ENCODE measurements at regions not wholly inside any gene's neighbourhood (a gene's known extent, or its start where the extent isn't known, plus 50 kb on each side); places are given as distances from the start of the nearest gene placed in this dataset.

- no peak for DNase-seq (ENCODE audit: low read depth)
Observed at GRCh38 chr16:60905811-60906210, 1130.4 kb downstream of the CDH8 start.

GRCh38 chr16:60902114-60902513 is 1134.1 kb downstream of the CDH8 start:
- Histone ChIP-seq H3K4me3 (ENCODE audit: low read length) (no peak overlapping the region), H3K9me3 (ENCODE audit: control insufficient read depth, low read length) (peaks cover 31% of the 10 kb centered on the region), H3K4me1 (ENCODE audit: control insufficient read depth, insufficient read depth, low read length) (peaks cover 3% of the 10 kb centered on the region), H3K9ac (ENCODE audit: low read length) (no peak overlapping the region), H3K27me3 (replicated peaks; ENCODE audit: control insufficient read depth, insufficient read depth, low read length) (no peaks in the 10 kb centered on the region), H3K36me3 (ENCODE audit: control insufficient read depth, insufficient read depth, low read length, severe bottlenecking) (no peaks in the 10 kb centered on the region)
- no peak for DNase-seq (ENCODE audit: low read depth)

More at GRCh38 chr16:60905811-60906210, 1130.4 kb downstream of the CDH8 start:
- no peaks in the 10 kb centered on the region for H3K36me3 ChIP-seq (ENCODE audit: control insufficient read depth, insufficient read depth, low read length, severe bottlenecking)
- H3K4me3 ChIP-seq (ENCODE audit: low read length) = no peak overlapping the region
- H3K4me1 ChIP-seq (ENCODE audit: control insufficient read depth, insufficient read depth, low read length) = peaks cover 3% of the 10 kb centered on the region
- peaks cover 12% of the 10 kb centered on the region for H3K9me3 ChIP-seq (ENCODE audit: control insufficient read depth, low read length)
- no peak overlapping the region for H3K9ac ChIP-seq (ENCODE audit: low read length)
- H3K27me3 ChIP-seq (replicated peaks; ENCODE audit: control insufficient read depth, insufficient read depth, low read length) = no peaks in the 10 kb centered on the region

GRCh38 chr16:60882816-60883215 is 1153.4 kb downstream of the CDH8 start:
- no peak overlapping the region for H3K4me3 ChIP-seq (ENCODE audit: low read length)

GRCh38 chr16:60852635-60853034 is 1183.6 kb downstream of the CDH8 start:
- Histone ChIP-seq H3K9me3 (ENCODE audit: control insufficient read depth, low read length) (peaks cover 5% of the 10 kb centered on the region), H3K9ac (ENCODE audit: low read length) (no peak overlapping the region), H3K4me3 (ENCODE audit: low read length) (no peak overlapping the region), H3K4me1 (ENCODE audit: control insufficient read depth, insufficient read depth, low read length) (no peaks in the 10 kb centered on the region), H3K27me3 (replicated peaks; ENCODE audit: control insufficient read depth, insufficient read depth, low read length) (no peaks in the 10 kb centered on the region), H3K36me3 (ENCODE audit: control insufficient read depth, insufficient read depth, low read length, severe bottlenecking) (no peaks in the 10 kb centered on the region)
- no peak for DNase-seq (ENCODE audit: low read depth)

More at GRCh38 chr16:60882816-60883215, 1153.4 kb downstream of the CDH8 start:
- H3K9ac ChIP-seq (ENCODE audit: low read length) = no peak overlapping the region
- peaks cover 3% of the 10 kb centered on the region for H3K9me3 ChIP-seq (ENCODE audit: control insufficient read depth, low read length)
- no peaks in the 10 kb centered on the region for H3K4me1 ChIP-seq (ENCODE audit: control insufficient read depth, insufficient read depth, low read length)
- DNase-seq (ENCODE audit: low read depth) = no peak
- no peaks in the 10 kb centered on the region for H3K27me3 ChIP-seq (replicated peaks; ENCODE audit: control insufficient read depth, insufficient read depth, low read length)
- H3K36me3 ChIP-seq (ENCODE audit: control insufficient read depth, insufficient read depth, low read length, severe bottlenecking) = no peaks in the 10 kb centered on the region

- Histone ChIP-seq H3K9ac (ENCODE audit: low read length) (no peak overlapping the region), H3K9me3 (ENCODE audit: control insufficient read depth, low read length) (no peaks in the 10 kb centered on the region), H3K27me3 (replicated peaks; ENCODE audit: control insufficient read depth, insufficient read depth, low read length) (no peaks in the 10 kb centered on the region), H3K4me1 (ENCODE audit: control insufficient read depth, insufficient read depth, low read length) (no peaks in the 10 kb centered on the region), H3K4me3 (ENCODE audit: low read length) (no peak overlapping the region), H3K36me3 (ENCODE audit: control insufficient read depth, insufficient read depth, low read length, severe bottlenecking) (no peaks in the 10 kb centered on the region)
- DNase-seq (ENCODE audit: low read depth) = no peak
Observed at GRCh38 chr16:60821661-60822060, 1214.6 kb downstream of the CDH8 start.

- Histone ChIP-seq H3K36me3 (ENCODE audit: control insufficient read depth, insufficient read depth, low read length, severe bottlenecking) (no peaks in the 10 kb centered on the region), H3K4me3 (ENCODE audit: low read length) (no peak overlapping the region), H3K4me1 (ENCODE audit: control insufficient read depth, insufficient read depth, low read length) (no peaks in the 10 kb centered on the region), H3K27me3 (replicated peaks; ENCODE audit: control insufficient read depth, insufficient read depth, low read length) (no peaks in the 10 kb centered on the region), H3K9me3 (ENCODE audit: control insufficient read depth, low read length) (no peaks in the 10 kb centered on the region), H3K9ac (ENCODE audit: low read length) (no peak overlapping the region)
- no peak for DNase-seq (ENCODE audit: low read depth)
Observed at GRCh38 chr16:60820361-60820760, 1215.9 kb downstream of the CDH8 start.

- H3K9ac ChIP-seq (ENCODE audit: low read length) = no peak overlapping the region
- no peak for DNase-seq (ENCODE audit: low read depth)
Observed at GRCh38 chr16:60818465-60818864, 1217.8 kb downstream of the CDH8 start.

GRCh38 chr16:60816461-60816860 is 1219.8 kb downstream of the CDH8 start:
- H3K9me3 ChIP-seq (ENCODE audit: control insufficient read depth, low read length) = no peaks in the 10 kb centered on the region
- no peaks in the 10 kb centered on the region for H3K27me3 ChIP-seq (replicated peaks; ENCODE audit: control insufficient read depth, insufficient read depth, low read length)
- H3K36me3 ChIP-seq (ENCODE audit: control insufficient read depth, insufficient read depth, low read length, severe bottlenecking) = no peaks in the 10 kb centered on the region
- no peaks in the 10 kb centered on the region for H3K4me1 ChIP-seq (ENCODE audit: control insufficient read depth, insufficient read depth, low read length)
- no peak overlapping the region for H3K4me3 ChIP-seq (ENCODE audit: low read length)
- H3K9ac ChIP-seq (ENCODE audit: low read length) = no peak overlapping the region
- DNase-seq (ENCODE audit: low read depth) = no peak

More at GRCh38 chr16:60818465-60818864, 1217.8 kb downstream of the CDH8 start:
- H3K36me3 ChIP-seq (ENCODE audit: control insufficient read depth, insufficient read depth, low read length, severe bottlenecking) = no peaks in the 10 kb centered on the region
- H3K27me3 ChIP-seq (replicated peaks; ENCODE audit: control insufficient read depth, insufficient read depth, low read length) = no peaks in the 10 kb centered on the region
- no peaks in the 10 kb centered on the region for H3K4me1 ChIP-seq (ENCODE audit: control insufficient read depth, insufficient read depth, low read length)
- H3K9me3 ChIP-seq (ENCODE audit: control insufficient read depth, low read length) = no peaks in the 10 kb centered on the region
- H3K4me3 ChIP-seq (ENCODE audit: low read length) = no peak overlapping the region

- no peaks in the 10 kb centered on the region for H3K27me3 ChIP-seq (replicated peaks; ENCODE audit: control insufficient read depth, insufficient read depth, low read length)
- H3K36me3 ChIP-seq (ENCODE audit: control insufficient read depth, insufficient read depth, low read length, severe bottlenecking) = no peaks in the 10 kb centered on the region
- no peak overlapping the region for H3K9ac ChIP-seq (ENCODE audit: low read length)
- H3K4me1 ChIP-seq (ENCODE audit: control insufficient read depth, insufficient read depth, low read length) = no peaks in the 10 kb centered on the region
- DNase-seq (ENCODE audit: low read depth) = no peak
- no peaks in the 10 kb centered on the region for H3K9me3 ChIP-seq (ENCODE audit: control insufficient read depth, low read length)
- no peak overlapping the region for H3K4me3 ChIP-seq (ENCODE audit: low read length)
Observed at GRCh38 chr16:60815865-60816264, 1220.4 kb downstream of the CDH8 start.

GRCh38 chr16:60815033-60815432 is 1221.2 kb downstream of the CDH8 start:
- H3K4me3 ChIP-seq (ENCODE audit: low read length) = no peak overlapping the region
- DNase-seq (ENCODE audit: low read depth) = no peak
- no peak overlapping the region for H3K9ac ChIP-seq (ENCODE audit: low read length)
- H3K4me1 ChIP-seq (ENCODE audit: control insufficient read depth, insufficient read depth, low read length) = no peaks in the 10 kb centered on the region
- no peaks in the 10 kb centered on the region for H3K36me3 ChIP-seq (ENCODE audit: control insufficient read depth, insufficient read depth, low read length, severe bottlenecking)
- no peaks in the 10 kb centered on the region for H3K27me3 ChIP-seq (replicated peaks; ENCODE audit: control insufficient read depth, insufficient read depth, low read length)
- no peaks in the 10 kb centered on the region for H3K9me3 ChIP-seq (ENCODE audit: control insufficient read depth, low read length)

GRCh38 chr16:60811657-60812056 is 1224.6 kb downstream of the CDH8 start:
- Histone ChIP-seq H3K4me1 (ENCODE audit: control insufficient read depth, insufficient read depth, low read length) (no peaks in the 10 kb centered on the region), H3K9me3 (ENCODE audit: control insufficient read depth, low read length) (peaks cover 7% of the 10 kb centered on the region), H3K36me3 (ENCODE audit: control insufficient read depth, insufficient read depth, low read length, severe bottlenecking) (no peaks in the 10 kb centered on the region), H3K9ac (ENCODE audit: low read length) (no peak overlapping the region), H3K4me3 (ENCODE audit: low read length) (no peak overlapping the region), H3K27me3 (replicated peaks; ENCODE audit: control insufficient read depth, insufficient read depth, low read length) (no peaks in the 10 kb centered on the region)
- no peak for DNase-seq (ENCODE audit: low read depth)

GRCh38 chr16:60811051-60811608 is 1225.1 kb downstream of the CDH8 start:
- H3K9ac ChIP-seq (ENCODE audit: low read length) = no peak overlapping the region
- no peaks in the 10 kb centered on the region for H3K27me3 ChIP-seq (replicated peaks; ENCODE audit: control insufficient read depth, insufficient read depth, low read length)
- no peak overlapping the region for H3K4me3 ChIP-seq (ENCODE audit: low read length)
- no peaks in the 10 kb centered on the region for H3K36me3 ChIP-seq (ENCODE audit: control insufficient read depth, insufficient read depth, low read length, severe bottlenecking)
- peaks cover 12% of the 10 kb centered on the region for H3K9me3 ChIP-seq (ENCODE audit: control insufficient read depth, low read length)
- H3K4me1 ChIP-seq (ENCODE audit: control insufficient read depth, insufficient read depth, low read length) = no peaks in the 10 kb centered on the region
- DNase-seq (ENCODE audit: low read depth) = no peak

All from adipocyte (in vitro differentiated cells).